ENCODE measurements at regions not wholly inside any gene's neighbourhood (a gene's known extent, or its start where the extent isn't known, plus 50 kb on each side); places are given as distances from the start of the nearest gene placed in this dataset.

DNA sequence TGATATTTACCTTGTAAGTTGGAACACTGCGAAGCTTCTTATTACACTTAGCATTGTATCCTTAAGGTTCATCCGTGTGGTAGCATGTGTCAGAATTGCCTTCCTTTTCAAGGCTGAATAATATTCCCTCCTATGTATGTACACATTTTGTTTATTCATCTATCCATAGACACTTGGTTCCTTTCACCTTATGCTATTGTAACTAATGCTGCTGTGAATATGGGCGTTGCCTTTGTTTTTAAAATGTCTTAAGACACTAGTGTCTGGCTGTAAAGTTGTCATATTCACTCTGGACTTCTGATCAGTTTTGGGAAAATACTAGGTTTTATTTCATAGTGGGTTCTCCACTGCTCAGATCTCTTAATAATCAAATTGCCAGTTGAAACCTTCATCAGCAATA lies 383.3 kb upstream of the PRR16 start:
- no peak overlapping the region for H3K4me3 ChIP-seq (ENCODE audit: control insufficient read depth, low read depth, low read length)
- DNase-seq (ENCODE audit: low read depth) = no peak
- TF ChIP-seq, protein P1, sequence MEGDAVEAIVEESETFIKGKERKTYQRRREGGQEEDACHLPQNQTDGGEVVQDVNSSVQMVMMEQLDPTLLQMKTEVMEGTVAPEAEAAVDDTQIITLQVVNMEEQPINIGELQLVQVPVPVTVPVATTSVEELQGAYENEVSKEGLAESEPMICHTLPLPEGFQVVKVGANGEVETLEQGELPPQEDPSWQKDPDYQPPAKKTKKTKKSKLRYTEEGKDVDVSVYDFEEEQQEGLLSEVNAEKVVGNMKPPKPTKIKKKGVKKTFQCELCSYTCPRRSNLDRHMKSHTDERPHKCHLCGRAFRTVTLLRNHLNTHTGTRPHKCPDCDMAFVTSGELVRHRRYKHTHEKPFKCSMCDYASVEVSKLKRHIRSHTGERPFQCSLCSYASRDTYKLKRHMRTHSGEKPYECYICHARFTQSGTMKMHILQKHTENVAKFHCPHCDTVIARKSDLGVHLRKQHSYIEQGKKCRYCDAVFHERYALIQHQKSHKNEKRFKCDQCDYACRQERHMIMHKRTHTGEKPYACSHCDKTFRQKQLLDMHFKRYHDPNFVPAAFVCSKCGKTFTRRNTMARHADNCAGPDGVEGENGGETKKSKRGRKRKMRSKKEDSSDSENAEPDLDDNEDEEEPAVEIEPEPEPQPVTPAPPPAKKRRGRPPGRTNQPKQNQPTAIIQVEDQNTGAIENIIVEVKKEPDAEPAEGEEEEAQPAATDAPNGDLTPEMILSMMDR (IDR thresholded peaks at IDR 0.05; ENCODE audit: control insufficient read depth, insufficient read depth, low read depth, low read length, missing control alignments) = no peak

DNA sequence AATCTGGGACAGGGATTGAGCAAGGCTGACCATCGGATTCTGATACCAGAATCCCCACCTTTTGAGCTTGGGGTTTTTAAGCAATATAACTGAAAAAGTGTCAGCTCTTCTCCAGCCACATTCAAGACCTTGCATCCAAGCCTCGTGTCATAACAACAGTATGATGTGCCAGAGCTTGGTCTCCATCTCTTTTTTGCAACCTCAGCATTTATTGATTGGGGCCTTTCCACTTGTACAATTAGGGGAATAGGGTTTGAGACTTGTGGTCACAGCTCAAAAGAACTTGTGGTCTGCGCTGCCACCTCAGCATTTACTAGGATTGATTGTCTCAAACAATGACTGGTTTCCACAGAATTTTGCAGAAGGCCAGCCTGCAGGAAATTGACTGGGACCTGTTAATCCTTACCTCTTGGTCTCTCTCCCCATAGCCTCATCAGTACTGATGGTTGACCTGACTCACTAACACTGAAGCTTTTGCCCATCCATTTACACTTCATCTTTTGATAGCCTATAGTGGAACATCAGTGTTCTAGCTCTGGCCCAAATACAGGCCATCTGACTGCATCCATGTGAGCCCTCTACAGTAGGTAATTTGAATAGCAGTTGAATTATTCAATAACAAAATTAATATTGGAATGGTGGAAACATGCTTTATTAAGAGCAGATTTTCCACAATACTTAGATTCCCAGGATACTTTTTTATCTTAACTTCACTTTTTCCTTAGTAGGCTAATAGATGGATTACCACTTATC lies 381.6 kb upstream of the PRR16 start:
- TF ChIP-seq, protein P1 (IDR thresholded peaks at IDR 0.05; ENCODE audit: control insufficient read depth, insufficient read depth, low read depth, low read length, missing control alignments) = no peak
- no peak overlapping the region for H3K4me3 ChIP-seq (ENCODE audit: control insufficient read depth, low read depth, low read length)

DNA sequence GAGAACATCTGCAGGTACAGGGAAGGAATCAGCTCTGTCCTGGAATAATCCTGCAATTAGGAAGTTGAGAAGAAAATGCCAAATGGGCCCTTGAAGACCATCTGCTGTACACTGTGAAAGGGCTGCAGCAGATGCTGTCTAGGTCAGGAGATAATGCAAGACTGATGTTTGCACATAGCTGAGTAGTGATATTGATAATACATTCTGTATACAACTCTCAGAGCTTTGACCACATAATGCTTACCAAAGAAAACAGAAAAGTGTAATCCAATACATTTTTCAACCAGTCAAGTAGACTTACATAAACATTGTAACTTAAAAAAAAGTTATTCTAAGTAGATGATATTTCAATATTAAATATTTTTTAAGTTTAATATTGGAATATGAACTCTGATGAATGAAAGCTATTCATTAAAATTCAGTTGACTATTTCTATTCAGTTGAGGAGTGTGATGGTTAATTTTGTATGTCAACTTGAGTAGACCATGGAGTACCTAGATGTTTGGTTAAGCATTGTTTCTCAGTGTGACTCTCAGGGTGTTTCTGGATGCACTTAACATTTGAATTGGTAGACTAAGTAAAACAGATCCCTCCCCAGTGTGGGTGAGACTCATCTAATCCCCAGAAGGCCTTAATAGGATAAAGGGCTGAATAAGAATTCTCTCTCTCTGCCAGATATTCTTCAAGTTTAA lies 380.1 kb upstream of the PRR16 start:
- no peak overlapping the region for H3K4me3 ChIP-seq (ENCODE audit: control insufficient read depth, low read depth, low read length)
- no peak for DNase-seq (ENCODE audit: low read depth)
- TF ChIP-seq, protein P1 (IDR thresholded peaks at IDR 0.05; ENCODE audit: control insufficient read depth, insufficient read depth, low read depth, low read length, missing control alignments) = no peak

More for the DNA sequence above, 381.6 kb upstream of the PRR16 start:
- no peak for DNase-seq (ENCODE audit: low read depth)

DNA sequence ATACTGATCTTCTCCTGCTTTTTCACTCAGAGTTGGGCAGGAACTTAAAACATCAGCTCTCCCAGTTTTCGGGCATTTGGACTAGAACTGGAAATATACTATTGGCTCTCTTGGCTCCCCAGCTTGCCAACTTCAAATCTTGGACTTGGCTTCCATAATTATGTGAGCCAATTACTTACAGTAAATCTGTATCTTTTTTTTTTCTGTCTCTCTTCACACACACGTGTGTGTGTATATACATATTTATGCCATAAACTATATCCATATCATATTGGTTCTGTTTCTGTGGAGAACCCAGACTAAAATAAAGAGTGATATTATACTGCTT lies 379.6 kb upstream of the PRR16 start:
- no peak for DNase-seq (ENCODE audit: low read depth)
- no peak overlapping the region for H3K4me3 ChIP-seq (ENCODE audit: control insufficient read depth, low read depth, low read length)
- TF ChIP-seq, protein P1 (IDR thresholded peaks at IDR 0.05; ENCODE audit: control insufficient read depth, insufficient read depth, low read depth, low read length, missing control alignments) = no peak

DNA sequence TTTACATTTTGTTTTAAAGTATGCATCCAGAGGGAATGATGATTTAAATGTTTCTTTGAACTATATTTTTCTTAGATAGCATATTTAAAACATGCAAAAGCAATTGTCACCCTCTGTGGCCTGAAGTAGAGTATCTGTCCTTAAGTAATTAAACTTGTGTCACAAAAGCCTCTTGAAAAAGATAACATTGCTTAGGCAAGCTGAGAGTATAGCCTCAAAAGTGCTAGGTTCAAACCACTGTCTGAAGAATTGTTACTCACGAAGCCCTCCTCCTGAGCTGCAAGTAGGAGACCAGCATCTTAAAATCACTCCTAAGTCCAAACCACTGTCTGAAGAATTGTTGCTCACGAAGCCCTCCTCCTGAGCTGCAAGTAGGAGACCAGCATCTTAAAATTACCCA lies 378.0 kb upstream of the PRR16 start:
- no peak overlapping the region for H3K4me3 ChIP-seq (ENCODE audit: control insufficient read depth, low read depth, low read length)
- TF ChIP-seq, protein P1 (IDR thresholded peaks at IDR 0.05; ENCODE audit: control insufficient read depth, insufficient read depth, low read depth, low read length, missing control alignments) = no peak
- DNase-seq (ENCODE audit: low read depth) = no peak

DNA sequence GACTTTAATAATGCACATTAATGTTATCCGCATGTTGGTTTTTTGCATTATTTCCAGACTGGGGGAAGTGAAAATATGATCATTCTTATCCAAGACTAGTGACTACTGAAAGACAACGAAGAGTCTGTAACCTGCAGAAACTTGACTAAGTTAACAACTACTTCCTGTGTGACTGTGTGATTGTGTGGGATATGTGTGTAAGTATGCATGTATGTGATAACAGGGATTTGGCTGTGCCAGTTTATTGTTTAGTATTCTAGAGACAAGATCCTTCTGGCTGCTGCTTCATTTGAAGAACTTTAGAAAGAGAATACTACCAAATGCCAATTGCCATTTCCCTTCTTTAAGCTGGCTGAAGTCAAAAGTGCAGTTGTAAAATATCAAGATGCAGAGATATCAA lies 375.7 kb upstream of the PRR16 start:
- H3K4me3 ChIP-seq (ENCODE audit: control insufficient read depth, low read depth, low read length) = no peak overlapping the region
- TF ChIP-seq, protein P1 (IDR thresholded peaks at IDR 0.05; ENCODE audit: control insufficient read depth, insufficient read depth, low read depth, low read length, missing control alignments) = no peak
- DNase-seq (ENCODE audit: low read depth) = no peak

Data from AG09309 (cell line).